CD4-positive, alpha-beta T cell treated with Interleukin-15 for 1 hour (primary cell): ENCODE measurements at regions not wholly inside any gene's neighbourhood (a gene's known extent, or its start where the extent isn't known, plus 50 kb on each side); places are given as distances from the start of the nearest gene placed in this dataset.
"Not testable (repeated sequence)": the region's sequence is repeated elsewhere in the genome, so short reads cannot be mapped to it uniquely, and the experiment has no call there.

Experiments used
- DNase-seq: peaks from one replicate; pipeline ENCODE4 v3.0.0-alpha.2; 2020

GRCh38 chr14:106719880-106720279 is 1193.5 kb downstream of the TMEM121 start:
- DNase-seq = not testable (repeated sequence)

- not testable (repeated sequence) for DNase-seq
Measured at GRCh38 chr14:106721926-106722325, 1195.5 kb downstream of the TMEM121 start.

GRCh38 chr14:106722813-106723687 is 1196.7 kb downstream of the TMEM121 start:
- DNase-seq = not testable (repeated sequence)

- not testable (repeated sequence) for DNase-seq
Measured at GRCh38 chr14:106727962-106728361, 1201.6 kb downstream of the TMEM121 start.

DNA sequence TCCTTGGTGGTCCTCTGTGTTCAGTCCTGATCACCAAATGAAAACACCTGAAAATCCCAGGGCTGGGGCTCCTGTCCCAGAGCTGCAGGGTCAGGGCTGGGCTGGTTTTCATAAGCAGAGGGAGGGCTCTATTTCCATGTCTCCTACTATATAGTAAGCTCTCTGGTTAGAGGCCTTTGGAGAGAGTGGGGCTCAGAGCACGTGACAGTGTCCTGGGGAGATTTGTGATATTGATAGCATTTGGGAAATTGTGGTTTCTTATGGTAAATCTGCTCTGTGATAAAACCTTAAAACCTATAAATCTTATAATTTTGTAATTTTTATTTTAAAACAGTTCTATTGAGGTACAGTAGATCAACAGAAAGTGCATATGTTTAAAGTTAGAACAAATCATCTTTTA is 1202.2 kb downstream of the TMEM121 start:
- no peak for DNase-seq

GRCh38 chr14:106729551-106729950 is 1203.2 kb downstream of the TMEM121 start:
- DNase-seq = no peak

DNA sequence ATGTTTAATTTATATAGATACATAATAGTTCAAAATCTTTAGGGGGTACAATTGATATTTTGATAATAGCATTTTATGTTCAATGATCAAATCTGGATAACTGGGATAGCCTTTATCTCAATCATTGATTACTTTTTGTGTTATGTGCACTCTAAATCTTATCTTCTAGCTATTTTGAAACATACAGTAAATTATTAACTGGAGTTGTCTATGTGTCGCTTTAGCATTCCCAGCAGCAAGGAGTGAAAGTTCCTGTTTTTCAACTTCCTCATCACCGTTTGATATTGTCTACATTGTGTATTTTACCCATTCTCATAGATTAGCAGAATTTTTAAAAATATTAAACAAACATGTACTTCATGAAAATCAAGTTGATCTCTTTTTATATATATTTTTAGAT is 1207.4 kb downstream of the TMEM121 start:
- no peak for DNase-seq

DNA sequence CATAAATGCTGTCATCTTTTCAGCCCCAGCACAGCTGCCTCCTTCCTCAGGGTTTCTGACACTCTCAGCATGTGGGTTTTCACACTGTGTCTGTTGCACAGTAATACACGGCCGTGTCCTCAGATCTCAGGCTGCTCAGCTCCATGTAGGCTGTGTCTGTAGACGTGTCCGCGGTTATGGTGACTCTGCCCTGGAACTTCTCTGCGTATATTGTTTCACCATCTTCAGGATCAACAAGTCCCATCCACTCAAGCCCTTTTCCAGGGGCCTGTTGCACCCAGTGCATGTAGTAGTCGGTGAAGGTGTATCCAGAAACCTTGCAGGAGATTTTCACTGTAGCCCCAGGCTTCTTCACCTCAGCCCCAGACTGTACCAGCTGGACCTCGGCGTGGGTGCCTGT is 1210.6 kb downstream of the TMEM121 start:
- DNase-seq = no peak

GRCh38 chr14:106738075-106738474 is 1211.7 kb downstream of the TMEM121 start:
- no peak for DNase-seq

GRCh38 chr14:106738598-106739258 is 1212.3 kb downstream of the TMEM121 start:
- DNase-seq = not testable (repeated sequence)

DNA sequence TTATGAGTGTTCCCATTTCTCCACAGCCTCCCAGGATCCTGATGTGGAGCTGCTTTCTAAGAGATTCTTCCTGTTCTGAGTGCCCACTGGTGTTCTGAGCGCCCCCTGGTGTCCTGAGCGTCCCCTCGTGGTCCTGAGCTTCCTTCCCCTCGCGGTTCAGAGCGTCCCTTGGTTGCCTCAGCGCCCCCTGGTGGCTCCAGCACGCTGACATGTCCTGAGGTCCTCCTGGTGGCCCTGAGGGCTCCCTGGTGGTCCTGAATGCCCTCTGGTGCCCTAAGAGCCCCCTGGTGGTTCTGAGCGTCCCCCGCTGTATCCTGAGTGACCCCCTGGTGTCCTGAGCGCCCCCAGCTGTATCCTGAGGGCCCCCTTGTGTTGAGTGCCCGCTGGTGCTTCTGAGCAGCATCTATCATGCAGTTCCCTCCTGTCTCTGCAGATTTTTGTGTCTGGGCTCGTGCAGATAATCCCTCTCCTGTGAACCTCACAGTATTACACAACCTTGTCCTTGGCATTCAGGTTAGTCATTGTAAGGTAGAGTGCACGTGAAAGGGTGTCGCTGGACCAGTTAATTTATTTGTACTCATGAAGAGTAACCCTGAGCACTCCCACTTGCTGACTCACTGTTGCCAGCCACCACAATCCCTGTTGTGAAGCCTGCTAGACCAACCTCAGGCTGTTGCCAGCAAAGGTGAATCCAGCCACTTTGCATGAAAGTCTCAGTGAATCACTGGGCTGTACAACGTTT is 1214.9 kb downstream of the TMEM121 start:
- DNase-seq = peak; percentile 34

- peak; percentile 37 for DNase-seq
Measured at GRCh38 chr14:106745016-106745767, 1218.8 kb downstream of the TMEM121 start.

GRCh38 chr14:106750089-106750488 is 1223.7 kb downstream of the TMEM121 start:
- not testable (repeated sequence) for DNase-seq

- not testable (repeated sequence) for DNase-seq
Measured at GRCh38 chr14:106753751-106754150, 1227.4 kb downstream of the TMEM121 start.

GRCh38 chr14:106757444-106757843 is 1231.1 kb downstream of the TMEM121 start:
- DNase-seq = not testable (repeated sequence)

GRCh38 chr14:106761886-106762816 is 1235.8 kb downstream of the TMEM121 start:
- not testable (repeated sequence) for DNase-seq

DNA sequence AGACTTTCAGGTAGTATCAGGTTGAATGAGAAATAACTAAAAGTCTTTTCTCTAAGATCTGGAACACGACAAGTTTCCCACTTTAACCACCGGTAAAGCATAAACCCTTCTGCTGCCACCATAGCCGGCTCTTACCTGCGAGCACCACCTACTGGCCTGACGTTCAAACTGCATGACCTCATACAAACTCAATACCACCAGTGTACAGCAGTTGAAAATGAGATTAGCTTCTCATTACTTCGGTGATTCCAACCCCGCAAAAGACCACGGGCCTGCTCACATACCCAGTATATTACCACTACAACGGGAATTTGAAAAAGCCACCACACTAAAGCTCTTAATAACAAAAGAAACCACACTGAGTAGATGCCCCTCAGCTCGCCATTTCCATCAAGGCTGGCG is 1238.6 kb downstream of the TMEM121 start:
- DNase-seq = not testable (repeated sequence)

- DNase-seq = no peak
Measured at GRCh38 chr14:106766145-106766544, 1239.8 kb downstream of the TMEM121 start.

DNA sequence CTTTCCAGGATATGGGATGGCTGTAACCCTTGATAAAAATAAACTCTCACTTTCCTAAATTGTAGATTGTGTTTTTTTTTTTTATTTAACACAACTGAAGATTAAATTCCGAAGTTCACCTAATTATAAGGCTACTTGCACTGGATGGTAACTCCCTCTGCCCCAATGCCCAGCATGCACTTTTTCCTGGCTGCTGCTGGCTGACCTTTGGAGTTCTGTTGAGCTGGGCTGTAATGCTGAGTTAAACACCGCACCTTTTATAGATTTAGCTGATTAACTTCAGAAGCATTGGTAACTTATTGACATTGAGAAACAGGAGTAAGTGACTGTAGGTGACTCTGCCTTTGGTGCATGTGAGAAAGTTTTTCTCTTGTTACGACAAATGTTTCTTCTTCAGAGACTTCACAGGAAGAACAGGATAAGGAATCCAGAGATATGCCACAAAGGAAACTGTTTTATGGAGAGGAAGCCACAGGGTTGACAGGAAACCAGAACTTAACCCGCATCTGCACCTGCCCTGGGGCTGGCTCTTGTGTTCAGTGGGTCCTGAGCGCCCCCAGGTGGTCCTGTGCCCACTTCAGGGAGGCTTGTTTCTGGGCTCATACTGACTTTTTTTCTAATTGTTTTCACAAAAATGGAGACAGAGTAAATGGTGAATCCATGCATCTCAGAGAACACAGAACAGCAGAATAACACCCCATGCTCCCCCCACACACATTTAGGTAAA is 1240.3 kb downstream of the TMEM121 start:
- peak; percentile 28 for DNase-seq

GRCh38 chr14:106768230-106768629 is 1241.8 kb downstream of the TMEM121 start:
- not testable (repeated sequence) for DNase-seq
